ENCODE measurements at regions not wholly inside any gene's neighbourhood (a gene's known extent, or its start where the extent isn't known, plus 50 kb on each side); places are given as distances from the start of the nearest gene placed in this dataset.

DNA sequence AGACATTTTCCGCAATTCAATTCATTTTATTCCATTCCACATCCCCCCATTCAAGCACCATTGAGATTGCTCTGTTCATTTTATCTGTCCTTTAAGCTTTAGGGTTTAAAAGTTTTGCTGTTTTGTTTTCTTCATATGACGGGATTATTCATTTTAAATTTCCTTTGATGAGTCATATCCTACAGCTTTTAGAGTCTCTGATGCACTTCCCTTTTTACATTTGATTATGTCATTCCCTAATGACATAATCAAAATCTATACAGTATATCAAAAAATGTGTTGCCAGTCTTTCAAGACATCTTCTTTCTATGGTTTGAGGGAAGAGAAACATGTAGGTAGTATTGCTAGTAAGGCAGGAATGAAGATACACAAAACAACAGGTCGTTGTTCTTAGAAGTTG is 456.3 kb downstream of the PDGFC start (continued):
- TF ChIP-seq, protein P1, sequence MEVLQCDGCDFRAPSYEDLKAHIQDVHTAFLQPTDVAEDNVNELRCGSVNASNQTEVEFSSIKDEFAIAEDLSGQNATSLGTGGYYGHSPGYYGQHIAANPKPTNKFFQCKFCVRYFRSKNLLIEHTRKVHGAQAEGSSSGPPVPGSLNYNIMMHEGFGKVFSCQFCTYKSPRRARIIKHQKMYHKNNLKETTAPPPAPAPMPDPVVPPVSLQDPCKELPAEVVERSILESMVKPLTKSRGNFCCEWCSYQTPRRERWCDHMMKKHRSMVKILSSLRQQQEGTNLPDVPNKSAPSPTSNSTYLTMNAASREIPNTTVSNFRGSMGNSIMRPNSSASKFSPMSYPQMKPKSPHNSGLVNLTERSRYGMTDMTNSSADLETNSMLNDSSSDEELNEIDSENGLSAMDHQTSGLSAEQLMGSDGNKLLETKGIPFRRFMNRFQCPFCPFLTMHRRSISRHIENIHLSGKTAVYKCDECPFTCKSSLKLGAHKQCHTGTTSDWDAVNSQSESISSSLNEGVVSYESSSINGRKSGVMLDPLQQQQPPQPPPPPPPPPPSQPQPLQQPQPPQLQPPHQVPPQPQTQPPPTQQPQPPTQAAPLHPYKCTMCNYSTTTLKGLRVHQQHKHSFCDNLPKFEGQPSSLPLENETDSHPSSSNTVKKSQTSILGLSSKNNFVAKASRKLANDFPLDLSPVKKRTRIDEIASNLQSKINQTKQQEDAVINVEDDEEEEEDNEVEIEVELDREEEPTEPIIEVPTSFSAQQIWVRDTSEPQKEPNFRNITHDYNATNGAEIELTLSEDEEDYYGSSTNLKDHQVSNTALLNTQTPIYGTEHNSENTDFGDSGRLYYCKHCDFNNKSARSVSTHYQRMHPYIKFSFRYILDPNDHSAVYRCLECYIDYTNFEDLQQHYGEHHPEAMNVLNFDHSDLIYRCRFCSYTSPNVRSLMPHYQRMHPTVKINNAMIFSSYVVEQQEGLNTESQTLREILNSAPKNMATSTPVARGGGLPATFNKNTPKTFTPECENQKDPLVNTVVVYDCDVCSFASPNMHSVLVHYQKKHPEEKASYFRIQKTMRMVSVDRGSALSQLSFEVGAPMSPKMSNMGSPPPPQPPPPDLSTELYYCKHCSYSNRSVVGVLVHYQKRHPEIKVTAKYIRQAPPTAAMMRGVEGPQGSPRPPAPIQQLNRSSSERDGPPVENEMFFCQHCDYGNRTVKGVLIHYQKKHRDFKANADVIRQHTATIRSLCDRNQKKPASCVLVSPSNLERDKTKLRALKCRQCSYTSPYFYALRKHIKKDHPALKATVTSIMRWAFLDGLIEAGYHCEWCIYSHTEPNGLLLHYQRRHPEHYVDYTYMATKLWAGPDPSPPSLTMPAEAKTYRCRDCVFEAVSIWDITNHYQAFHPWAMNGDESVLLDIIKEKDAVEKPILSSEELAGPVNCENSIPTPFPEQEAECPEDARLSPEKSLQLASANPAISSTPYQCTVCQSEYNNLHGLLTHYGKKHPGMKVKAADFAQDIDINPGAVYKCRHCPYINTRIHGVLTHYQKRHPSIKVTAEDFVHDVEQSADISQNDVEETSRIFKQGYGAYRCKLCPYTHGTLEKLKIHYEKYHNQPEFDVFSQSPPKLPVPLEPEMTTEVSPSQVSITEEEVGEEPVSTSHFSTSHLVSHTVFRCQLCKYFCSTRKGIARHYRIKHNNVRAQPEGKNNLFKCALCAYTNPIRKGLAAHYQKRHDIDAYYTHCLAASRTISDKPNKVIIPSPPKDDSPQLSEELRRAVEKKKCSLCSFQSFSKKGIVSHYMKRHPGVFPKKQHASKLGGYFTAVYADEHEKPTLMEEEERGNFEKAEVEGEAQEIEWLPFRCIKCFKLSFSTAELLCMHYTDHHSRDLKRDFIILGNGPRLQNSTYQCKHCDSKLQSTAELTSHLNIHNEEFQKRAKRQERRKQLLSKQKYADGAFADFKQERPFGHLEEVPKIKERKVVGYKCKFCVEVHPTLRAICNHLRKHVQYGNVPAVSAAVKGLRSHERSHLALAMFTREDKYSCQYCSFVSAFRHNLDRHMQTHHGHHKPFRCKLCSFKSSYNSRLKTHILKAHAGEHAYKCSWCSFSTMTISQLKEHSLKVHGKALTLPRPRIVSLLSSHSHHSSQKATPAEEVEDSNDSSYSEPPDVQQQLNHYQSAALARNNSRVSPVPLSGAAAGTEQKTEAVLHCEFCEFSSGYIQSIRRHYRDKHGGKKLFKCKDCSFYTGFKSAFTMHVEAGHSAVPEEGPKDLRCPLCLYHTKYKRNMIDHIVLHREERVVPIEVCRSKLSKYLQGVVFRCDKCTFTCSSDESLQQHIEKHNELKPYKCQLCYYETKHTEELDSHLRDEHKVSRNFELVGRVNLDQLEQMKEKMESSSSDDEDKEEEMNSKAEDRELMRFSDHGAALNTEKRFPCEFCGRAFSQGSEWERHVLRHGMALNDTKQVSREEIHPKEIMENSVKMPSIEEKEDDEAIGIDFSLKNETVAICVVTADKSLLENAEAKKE (CRISPR knock-in tag; IDR thresholded peaks at IDR 0.05) = no peak
- TF ChIP-seq, protein P2, sequence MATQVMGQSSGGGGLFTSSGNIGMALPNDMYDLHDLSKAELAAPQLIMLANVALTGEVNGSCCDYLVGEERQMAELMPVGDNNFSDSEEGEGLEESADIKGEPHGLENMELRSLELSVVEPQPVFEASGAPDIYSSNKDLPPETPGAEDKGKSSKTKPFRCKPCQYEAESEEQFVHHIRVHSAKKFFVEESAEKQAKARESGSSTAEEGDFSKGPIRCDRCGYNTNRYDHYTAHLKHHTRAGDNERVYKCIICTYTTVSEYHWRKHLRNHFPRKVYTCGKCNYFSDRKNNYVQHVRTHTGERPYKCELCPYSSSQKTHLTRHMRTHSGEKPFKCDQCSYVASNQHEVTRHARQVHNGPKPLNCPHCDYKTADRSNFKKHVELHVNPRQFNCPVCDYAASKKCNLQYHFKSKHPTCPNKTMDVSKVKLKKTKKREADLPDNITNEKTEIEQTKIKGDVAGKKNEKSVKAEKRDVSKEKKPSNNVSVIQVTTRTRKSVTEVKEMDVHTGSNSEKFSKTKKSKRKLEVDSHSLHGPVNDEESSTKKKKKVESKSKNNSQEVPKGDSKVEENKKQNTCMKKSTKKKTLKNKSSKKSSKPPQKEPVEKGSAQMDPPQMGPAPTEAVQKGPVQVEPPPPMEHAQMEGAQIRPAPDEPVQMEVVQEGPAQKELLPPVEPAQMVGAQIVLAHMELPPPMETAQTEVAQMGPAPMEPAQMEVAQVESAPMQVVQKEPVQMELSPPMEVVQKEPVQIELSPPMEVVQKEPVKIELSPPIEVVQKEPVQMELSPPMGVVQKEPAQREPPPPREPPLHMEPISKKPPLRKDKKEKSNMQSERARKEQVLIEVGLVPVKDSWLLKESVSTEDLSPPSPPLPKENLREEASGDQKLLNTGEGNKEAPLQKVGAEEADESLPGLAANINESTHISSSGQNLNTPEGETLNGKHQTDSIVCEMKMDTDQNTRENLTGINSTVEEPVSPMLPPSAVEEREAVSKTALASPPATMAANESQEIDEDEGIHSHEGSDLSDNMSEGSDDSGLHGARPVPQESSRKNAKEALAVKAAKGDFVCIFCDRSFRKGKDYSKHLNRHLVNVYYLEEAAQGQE (IDR thresholded peaks at IDR 0.05; ENCODE audit: unreplicated experiment) = no peak
- TF ChIP-seq ZNF114 (CRISPR knock-in tag; IDR thresholded peaks at IDR 0.05) (no peak), ZNF331 (CRISPR knock-in tag; IDR thresholded peaks at IDR 0.05; ENCODE audit: low read depth) (no peak), EZH2 (IDR thresholded peaks at IDR 0.05; ENCODE audit: low read depth, unreplicated experiment) (no peak)

DNA sequence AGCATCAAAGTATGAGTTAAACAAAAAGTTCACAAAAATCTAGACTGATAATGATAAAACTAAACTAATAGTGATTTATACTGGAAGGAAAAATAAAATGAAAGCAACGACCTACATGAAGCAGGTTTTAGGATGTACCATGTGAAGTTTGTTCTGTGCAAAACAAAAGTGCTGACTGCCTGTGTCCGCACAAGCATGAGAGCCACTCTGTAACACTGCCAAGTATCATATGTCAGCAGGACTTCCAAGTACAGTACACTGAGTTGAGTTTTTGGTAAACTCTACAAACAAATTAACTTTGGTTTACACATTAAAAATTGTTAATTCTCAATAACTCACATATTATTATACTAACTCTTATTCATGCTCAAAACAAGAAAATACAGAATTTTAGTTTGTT is 459.0 kb downstream of the PDGFC start:
- H3K4me1 ChIP-seq (ENCODE audit: insufficient read depth) = 0 out of 2 replicates have a peak, but pooled peaks cover 3% of the 10 kb centered on the region
- TF ChIP-seq, protein P1 (CRISPR knock-in tag; IDR thresholded peaks at IDR 0.05) = no peak
- no peak for TF ChIP-seq NANOG (IDR thresholded peaks at IDR 0.05; ENCODE audit: borderline replicate concordance)

More for the DNA sequence above, 459.0 kb downstream of the PDGFC start:
- Histone ChIP-seq H3K4me2 (no peak overlapping the region), H2AFZ (no peak overlapping the region), H3K4me3 (no peak overlapping the region), H3K27me3 (ENCODE audit: insufficient read depth) (no peaks in the 10 kb centered on the region), H3K36me3 (ENCODE audit: insufficient read depth) (no peaks in the 10 kb centered on the region), H3K79me2 (replicated peaks; ENCODE audit: insufficient read depth) (no peaks in the 10 kb centered on the region), H4K20me1 (replicated peaks; ENCODE audit: insufficient read depth) (no peaks in the 10 kb centered on the region), H3K27ac (ENCODE audit: low read depth) (no peak overlapping the region), H3F3A (replicated peaks; ENCODE audit: low read depth) (no peaks in the 10 kb centered on the region), H3K9me2 (ENCODE audit: insufficient read depth) (no peaks in the 10 kb centered on the region; the same call in 1 of the 2 replicates)
- no peaks in the 10 kb centered on the region for H3K36me3 Mint-ChIP-seq (ENCODE audit: low read depth)
- H3K4me1 Mint-ChIP-seq = peaks cover 9% of the 10 kb centered on the region
- no peak overlapping the region for H3K27ac Mint-ChIP-seq
- H3K27me3 Mint-ChIP-seq (ENCODE audit: insufficient read depth, low read depth, poor library complexity) = no peaks in the 10 kb centered on the region
- no peaks in the 10 kb centered on the region for H3K9me3 Mint-ChIP-seq
- H3K4me3 Mint-ChIP-seq = no peak overlapping the region
- DNase-seq (ENCODE audit: low spot score) (no peak), ATAC-seq (no peak)

Measured in GM23338 (cell line).